ENCODE measurements at regions not wholly inside any gene's neighbourhood (a gene's known extent, or its start where the extent isn't known, plus 50 kb on each side); places are given as distances from the start of the nearest gene placed in this dataset.

DNA sequence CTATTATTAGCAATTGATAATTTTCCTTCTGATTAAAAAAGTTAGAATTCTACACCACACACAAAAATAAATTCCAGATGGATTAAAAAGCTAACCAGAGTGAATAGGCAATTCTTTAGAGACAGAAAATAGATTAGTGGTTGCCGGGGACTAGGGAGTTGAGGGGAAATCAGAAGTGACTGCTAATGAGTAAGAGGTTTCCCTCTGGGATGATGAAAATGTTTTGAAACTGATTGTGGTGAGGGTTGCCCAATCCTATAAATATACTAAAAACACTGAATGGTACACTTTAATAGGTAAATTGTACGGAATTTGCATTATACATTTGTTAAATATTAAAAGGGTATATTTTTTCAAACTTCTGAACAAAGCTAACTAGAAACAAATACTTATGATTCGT lies 214.9 kb downstream of the GPAM start:
- FAIRE-seq (no peak), DNase-seq (ENCODE audit: low read depth in 1 of 2, low spot score in 2 of 2) (no peak)
- Histone ChIP-seq H2BK5ac (ENCODE audit: low read depth, low read length) (no peak overlapping the region), H3K27me3 (replicated peaks in 1 of 4; ENCODE audit: control insufficient read depth in 3 of 4, extremely low read depth in 1 of 4, insufficient read depth in 3 of 4, low read length in 3 of 4) (no peaks in the 10 kb centered on the region), H3K79me1 (ENCODE audit: low read depth, low read length) (no peaks in the 10 kb centered on the region), H3K56ac (replicated peaks; ENCODE audit: insufficient read length, low read depth, low read length) (no peak overlapping the region), H3K9me3 (ENCODE audit: insufficient read depth in 2 of 2, low read depth in 1 of 2, low read length in 1 of 2) (no peaks in the 10 kb centered on the region), H2AFZ (ENCODE audit: low read length) (no peak overlapping the region), H2BK120ac (replicated peaks; ENCODE audit: low read depth, low read length) (no peak overlapping the region), H3K36me3 (ENCODE audit: control insufficient read depth in 2 of 4, insufficient read depth in 4 of 4, low read length in 3 of 4) (no peaks in the 10 kb centered on the region), H3K4ac (replicated peaks; ENCODE audit: insufficient read length, low read depth, low read length) (no peak overlapping the region), H3K23ac (ENCODE audit: insufficient read length) (no peak overlapping the region), H3K14ac (ENCODE audit: insufficient read length) (no peak overlapping the region), H2AK5ac (ENCODE audit: low read depth, low read length) (no peak overlapping the region), H3K23me2 (ENCODE audit: low read depth, low read length) (no peaks in the 10 kb centered on the region), H4K5ac (ENCODE audit: insufficient read length, low read depth, low read length) (no peak overlapping the region), H3K4me1 (replicated peaks in 1 of 4; ENCODE audit: control insufficient read depth in 3 of 4, insufficient read depth in 4 of 4, low read length in 3 of 4) (no peaks in the 10 kb centered on the region), H3K4me3 (ENCODE audit: extremely low read depth in 1 of 4, insufficient read depth in 2 of 4, low read depth in 3 of 4, low read length in 4 of 4) (no peak overlapping the region), H2BK20ac (ENCODE audit: low read length) (no peak overlapping the region), H2BK15ac (ENCODE audit: low read length) (no peak overlapping the region), H4K8ac (ENCODE audit: extremely low read depth, insufficient read depth, low read length) (no peak overlapping the region), H2BK12ac (ENCODE audit: low read depth, low read length) (no peak overlapping the region), H3K79me2 (ENCODE audit: control insufficient read depth in 1 of 2, insufficient read depth in 2 of 2, low read length in 2 of 2) (no peaks in the 10 kb centered on the region), H3K27ac (ENCODE audit: low read depth, low read length) (no peak overlapping the region), H3K4me2 (ENCODE audit: insufficient read depth in 1 of 2, low read depth in 2 of 2, low read length in 2 of 2) (no peak overlapping the region), H4K91ac (replicated peaks; ENCODE audit: insufficient read length, low read length) (no peak overlapping the region), H3K9ac (replicated peaks in 1 of 4; ENCODE audit: extremely low read depth in 1 of 4, low read depth in 3 of 4, low read length in 3 of 4) (no peak overlapping the region), H3K18ac (ENCODE audit: extremely low read depth, low read length) (no peak overlapping the region), H4K20me1 (replicated peaks in 1 of 2; ENCODE audit: control insufficient read depth in 1 of 2, insufficient read depth in 2 of 2, low read length in 2 of 2) (no peaks in the 10 kb centered on the region)
- POLR2A ChIA-PET (ENCODE audit: partially characterized antibody) = no interaction called here
- CTCF ChIA-PET (ENCODE audit: partially characterized antibody) = interaction anchor here (1.0 kb wide), 1 partner anchor 22 kb away, joined by 3 read pairs; no protein-coding TSS in a partner anchor
- WGBS, 2 experiments (ENCODE audit: extremely low coverage in 1 of 2, insufficient coverage in 1 of 2, insufficient read length in 1 of 2, insufficient replicate concordance in 2 of 2, low coverage in 1 of 2, low lambda C conversion rate in 2 of 2, missing lambda C conversion rate in 1 of 2) = 83% methylated on average over 3 of the region's 3 CpGs; no CpG with 5 or more reads in 1 of the 2 experiments
- TF ChIP-seq RNF2 (IDR thresholded peaks at IDR 0.05; ENCODE audit: borderline replicate concordance, low read depth, low read length, missing control alignments, poor library complexity, severe bottlenecking) (no peak), POU5F1 (IDR thresholded peaks at IDR 0.05; ENCODE audit: low read depth, low read length) (no peak), EGR1 (IDR thresholded peaks at IDR 0.05; ENCODE audit: borderline replicate concordance, low read depth, low read length) (no peak), SRF (IDR thresholded peaks at IDR 0.05; ENCODE audit: low read depth, low read length) (no peak), CBX5 (IDR thresholded peaks at IDR 0.05; ENCODE audit: low read depth, low read length) (no peak), HDAC2 (IDR thresholded peaks at IDR 0.05; ENCODE audit: borderline replicate concordance in 1 of 2, low read depth in 2 of 2, low read length in 2 of 2) (no peak), FOSL1 (IDR thresholded peaks at IDR 0.05; ENCODE audit: insufficient read depth, low read depth, low read length) (no peak), HDAC6 (IDR thresholded peaks at IDR 0.05; ENCODE audit: low read depth, low read length) (no peak), CREB1 (IDR thresholded peaks at IDR 0.05) (no peak), TAF7 (optimal IDR thresholded peaks at IDR 0.05; ENCODE audit: borderline replicate concordance, low read depth, low read length) (no peak), JUN (IDR thresholded peaks at IDR 0.05; ENCODE audit: low read depth, low read length) (no peak), RAD21 (IDR thresholded peaks at IDR 0.05 in 1 of 2, conservative IDR thresholded peaks at IDR 0.05 in 1 of 2; ENCODE audit: low read depth in 2 of 2, low read length in 2 of 2) (no peak), SIX5 (IDR thresholded peaks at IDR 0.05; ENCODE audit: low read depth, low read length) (no peak), JUND (IDR thresholded peaks at IDR 0.05; ENCODE audit: low read length) (no peak), YY1 (IDR thresholded peaks at IDR 0.05; ENCODE audit: low read depth, low read length) (no peak), POLR2A (IDR thresholded peaks at IDR 0.05; ENCODE audit: control extremely low read depth in 1 of 2, low read depth in 2 of 2, low read length in 2 of 2) (no peak)

Data from H1 (cell line).